GM12864 (cell line): ENCODE measurements at regions not wholly inside any gene's neighbourhood (a gene's known extent, or its start where the extent isn't known, plus 50 kb on each side); places are given as distances from the start of the nearest gene placed in this dataset.

Experiments used
- DNase-seq: peaks from one replicate; pipeline ENCODE4 v3.0.0-alpha.2; 2011; ENCODE audit warnings: low read depth
- H3K4me3 ChIP-seq: 2 replicates; pipeline ENCODE4 v1.5.1; 2011; ENCODE audit warnings: mild to moderate bottlenecking, low read depth, low read length, control low read depth
- CTCF ChIP-seq: IDR thresholded peaks from 2 replicates; pipeline ENCODE4 v1.5.1; 2011; ENCODE audit warnings: low read depth, mild to moderate bottlenecking, moderate library complexity, low read length, control low read depth, inconsistent platforms; ENCODE audit errors: missing control alignments

GRCh38 chr21:21740207-21740606, 742.0 kb downstream of the NCAM2 start:
- TF ChIP-seq CTCF, result no peak
- no peak overlapping the region for H3K4me3 ChIP-seq
- DNase-seq, result no peak

GRCh38 chr21:21750124-21750825, 752.1 kb downstream of the NCAM2 start:
- no peak overlapping the region for H3K4me3 ChIP-seq
- no peak for DNase-seq
- no peak for TF ChIP-seq CTCF

- TF ChIP-seq CTCF, result no peak
- DNase-seq, result no peak
- H3K4me3 ChIP-seq, result no peak overlapping the region
Measured at GRCh38 chr21:21751286-21751685, 753.1 kb downstream of the NCAM2 start.

- TF ChIP-seq CTCF, result no peak
- no peak overlapping the region for H3K4me3 ChIP-seq
- no peak for DNase-seq
Measured at GRCh38 chr21:21762855-21763254, 764.6 kb downstream of the NCAM2 start.

GRCh38 chr21:21764281-21764680, 766.1 kb downstream of the NCAM2 start:
- no peak for DNase-seq
- no peak for TF ChIP-seq CTCF
- H3K4me3 ChIP-seq, result no peak overlapping the region

- DNase-seq, result no peak
- no peak overlapping the region for H3K4me3 ChIP-seq
- no peak for TF ChIP-seq CTCF
Measured at GRCh38 chr21:21767276-21767675, 769.1 kb downstream of the NCAM2 start.

- DNase-seq, result no peak
- no peak overlapping the region for H3K4me3 ChIP-seq
- TF ChIP-seq CTCF, result no peak
Measured at GRCh38 chr21:21788591-21788990, 790.4 kb downstream of the NCAM2 start.
